ENCODE measurements at regions not wholly inside any gene's neighbourhood (a gene's known extent, or its start where the extent isn't known, plus 50 kb on each side); places are given as distances from the start of the nearest gene placed in this dataset.

DNA sequence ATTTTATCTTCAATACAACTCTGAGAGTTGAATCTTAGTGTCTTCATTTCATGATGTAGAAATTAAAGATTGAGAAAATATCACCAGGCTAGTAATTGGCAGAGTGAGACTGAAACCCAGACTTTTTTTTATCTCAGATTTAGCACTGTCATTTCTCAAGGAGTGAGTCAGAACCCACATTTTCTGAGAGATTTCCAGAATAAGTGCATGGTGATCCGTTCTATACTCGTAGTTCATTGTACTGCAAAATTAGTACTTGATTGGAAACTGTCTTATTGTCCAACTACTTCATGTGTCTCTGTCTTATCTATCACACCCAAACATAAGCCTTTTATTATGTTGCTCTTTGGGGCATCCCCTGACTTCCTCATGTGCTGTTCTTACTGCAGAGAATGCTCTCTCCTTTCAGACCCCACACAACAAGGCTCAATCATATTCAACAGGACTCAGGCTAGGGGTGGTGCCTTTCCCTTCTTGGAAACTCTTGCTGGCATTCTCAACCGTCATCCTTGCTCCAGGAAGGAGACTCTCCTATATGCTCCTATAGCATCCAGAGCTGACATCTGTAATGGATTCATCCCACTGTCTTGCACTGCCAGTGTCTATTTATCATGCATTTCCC, 76.7 kb upstream of the BLID start:
- H4K20me1 ChIP-seq (ENCODE audit: insufficient read depth, low read length), result no peaks in the 10 kb centered on the region
- TF ChIP-seq, protein P1, sequence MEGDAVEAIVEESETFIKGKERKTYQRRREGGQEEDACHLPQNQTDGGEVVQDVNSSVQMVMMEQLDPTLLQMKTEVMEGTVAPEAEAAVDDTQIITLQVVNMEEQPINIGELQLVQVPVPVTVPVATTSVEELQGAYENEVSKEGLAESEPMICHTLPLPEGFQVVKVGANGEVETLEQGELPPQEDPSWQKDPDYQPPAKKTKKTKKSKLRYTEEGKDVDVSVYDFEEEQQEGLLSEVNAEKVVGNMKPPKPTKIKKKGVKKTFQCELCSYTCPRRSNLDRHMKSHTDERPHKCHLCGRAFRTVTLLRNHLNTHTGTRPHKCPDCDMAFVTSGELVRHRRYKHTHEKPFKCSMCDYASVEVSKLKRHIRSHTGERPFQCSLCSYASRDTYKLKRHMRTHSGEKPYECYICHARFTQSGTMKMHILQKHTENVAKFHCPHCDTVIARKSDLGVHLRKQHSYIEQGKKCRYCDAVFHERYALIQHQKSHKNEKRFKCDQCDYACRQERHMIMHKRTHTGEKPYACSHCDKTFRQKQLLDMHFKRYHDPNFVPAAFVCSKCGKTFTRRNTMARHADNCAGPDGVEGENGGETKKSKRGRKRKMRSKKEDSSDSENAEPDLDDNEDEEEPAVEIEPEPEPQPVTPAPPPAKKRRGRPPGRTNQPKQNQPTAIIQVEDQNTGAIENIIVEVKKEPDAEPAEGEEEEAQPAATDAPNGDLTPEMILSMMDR (IDR thresholded peaks at IDR 0.05; ENCODE audit: low read length), result no peak
- TF ChIP-seq EZH2phosphoT487 (IDR thresholded peaks at IDR 0.05; ENCODE audit: low read length) (no peak), EZH2 (optimal IDR thresholded peaks at IDR 0.05; ENCODE audit: low read depth, low read length) (no peak)
- no peak overlapping the region for H2AFZ ChIP-seq (ENCODE audit: low read length)
- no peak for DNase-seq
- H3K27me3 ChIP-seq (replicated peaks; ENCODE audit: insufficient read depth, low read length), result no peaks in the 10 kb centered on the region
- no peaks in the 10 kb centered on the region for H3K9me2 ChIP-seq (replicated peaks; ENCODE audit: insufficient read depth, low read length)
- no peak overlapping the region for H3K9ac ChIP-seq (ENCODE audit: low read length)
- H3K79me2 ChIP-seq (ENCODE audit: low read length), result no peaks in the 10 kb centered on the region
- no peaks in the 10 kb centered on the region for H3K4me1 ChIP-seq (ENCODE audit: low read length)
- no peak overlapping the region for H3K27ac ChIP-seq (ENCODE audit: low read length)
- H3F3A ChIP-seq (ENCODE audit: insufficient read depth, low read length), result no peaks in the 10 kb centered on the region
- no peak overlapping the region for H3K4me2 ChIP-seq (ENCODE audit: low read depth, low read length)
- no peaks in the 10 kb centered on the region for H3K36me3 ChIP-seq (replicated peaks; ENCODE audit: insufficient read depth, low read length)
- no peak overlapping the region for H3K4me3 ChIP-seq (ENCODE audit: low read length)
- no peaks in the 10 kb centered on the region for H3K9me3 ChIP-seq (replicated peaks; ENCODE audit: insufficient read depth, low read length)

DNA sequence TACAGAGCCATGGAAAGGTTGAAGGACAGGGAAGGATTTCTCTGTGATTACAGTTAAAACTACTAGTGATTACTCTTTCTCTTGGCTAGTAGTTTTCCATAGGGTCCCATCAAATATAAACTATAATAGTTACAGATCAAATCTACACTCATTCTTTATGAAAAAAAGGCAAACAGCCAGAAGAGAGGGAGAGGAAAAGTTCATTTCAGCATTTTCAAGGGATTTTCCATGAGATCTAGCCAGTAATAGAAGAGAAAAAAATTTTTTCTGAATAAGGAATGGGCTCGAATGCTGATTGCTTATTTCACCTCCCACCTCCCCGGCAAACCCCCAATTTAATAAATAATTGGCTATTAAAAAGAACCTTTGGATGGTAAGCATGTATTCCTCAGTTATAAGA, 74.8 kb upstream of the BLID start:
- Histone ChIP-seq H3K27ac (ENCODE audit: low read length) (no peak overlapping the region), H3K27me3 (replicated peaks; ENCODE audit: insufficient read depth, low read length) (no peaks in the 10 kb centered on the region), H2AFZ (ENCODE audit: low read length) (no peak overlapping the region), H3F3A (ENCODE audit: insufficient read depth, low read length) (no peaks in the 10 kb centered on the region), H3K9ac (ENCODE audit: low read length) (no peak overlapping the region), H3K79me2 (ENCODE audit: low read length) (no peaks in the 10 kb centered on the region), H3K4me3 (ENCODE audit: low read length) (no peak overlapping the region), H3K9me2 (replicated peaks; ENCODE audit: insufficient read depth, low read length) (no peaks in the 10 kb centered on the region), H3K4me2 (ENCODE audit: low read depth, low read length) (no peak overlapping the region), H3K9me3 (replicated peaks; ENCODE audit: insufficient read depth, low read length) (no peaks in the 10 kb centered on the region), H3K36me3 (replicated peaks; ENCODE audit: insufficient read depth, low read length) (no peaks in the 10 kb centered on the region), H3K4me1 (ENCODE audit: low read length) (no peaks in the 10 kb centered on the region), H4K20me1 (ENCODE audit: insufficient read depth, low read length) (no peaks in the 10 kb centered on the region)
- no peak for DNase-seq
- TF ChIP-seq, protein P1 (IDR thresholded peaks at IDR 0.05; ENCODE audit: low read length), result no peak
- TF ChIP-seq EZH2 (optimal IDR thresholded peaks at IDR 0.05; ENCODE audit: low read depth, low read length), result no peak
- TF ChIP-seq EZH2phosphoT487 (IDR thresholded peaks at IDR 0.05; ENCODE audit: low read length), result no peak

DNA sequence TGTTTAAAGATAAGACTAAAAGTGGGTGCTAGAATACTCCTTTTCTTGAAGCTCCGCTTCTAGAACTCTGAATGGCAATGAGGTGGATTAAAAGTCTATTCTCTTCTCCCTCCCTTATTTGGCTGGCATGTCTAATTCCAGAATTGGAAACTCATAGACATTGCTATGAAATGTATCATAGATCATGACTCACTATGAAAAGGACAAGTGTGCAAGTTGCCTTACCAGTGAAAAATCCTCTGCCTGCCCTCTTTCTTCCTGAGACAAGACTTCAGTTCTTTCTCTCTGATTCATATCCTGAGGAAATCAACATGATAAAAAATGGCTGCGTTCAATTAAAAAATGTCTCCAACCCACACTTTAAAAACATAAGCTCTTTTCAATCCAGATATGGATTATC, 73.2 kb upstream of the BLID start:
- Histone ChIP-seq H3K4me3 (ENCODE audit: low read length) (no peak overlapping the region), H3K36me3 (replicated peaks; ENCODE audit: insufficient read depth, low read length) (no peaks in the 10 kb centered on the region), H4K20me1 (ENCODE audit: insufficient read depth, low read length) (no peaks in the 10 kb centered on the region), H3K4me1 (ENCODE audit: low read length) (no peaks in the 10 kb centered on the region), H3K4me2 (ENCODE audit: low read depth, low read length) (no peak overlapping the region), H3K9me2 (replicated peaks; ENCODE audit: insufficient read depth, low read length) (no peaks in the 10 kb centered on the region), H3K79me2 (ENCODE audit: low read length) (no peaks in the 10 kb centered on the region), H3K27me3 (replicated peaks; ENCODE audit: insufficient read depth, low read length) (no peaks in the 10 kb centered on the region), H3K27ac (ENCODE audit: low read length) (no peak overlapping the region), H3K9me3 (replicated peaks; ENCODE audit: insufficient read depth, low read length) (no peaks in the 10 kb centered on the region), H3F3A (ENCODE audit: insufficient read depth, low read length) (no peaks in the 10 kb centered on the region), H3K9ac (ENCODE audit: low read length) (no peak overlapping the region), H2AFZ (ENCODE audit: low read length) (no peak overlapping the region)
- no peak for DNase-seq
- TF ChIP-seq EZH2phosphoT487 (IDR thresholded peaks at IDR 0.05; ENCODE audit: low read length), result no peak
- TF ChIP-seq EZH2 (optimal IDR thresholded peaks at IDR 0.05; ENCODE audit: low read depth, low read length), result no peak
- TF ChIP-seq, protein P1 (IDR thresholded peaks at IDR 0.05; ENCODE audit: low read length), result no peak
